GM12873 (cell line): ENCODE measurements at regions not wholly inside any gene's neighbourhood (a gene's known extent, or its start where the extent isn't known, plus 50 kb on each side); places are given as distances from the start of the nearest gene placed in this dataset.

Experiments used
- TF ChIP-seq, protein P1 (sequence below): IDR thresholded peaks from 2 replicates; pipeline ENCODE4 v1.5.1; 2012; ENCODE audit warnings: low read depth, mild to moderate bottlenecking, moderate library complexity, low read length, control low read depth; ENCODE audit not compliant: insufficient read depth; ENCODE audit errors: missing control alignments

DNA sequence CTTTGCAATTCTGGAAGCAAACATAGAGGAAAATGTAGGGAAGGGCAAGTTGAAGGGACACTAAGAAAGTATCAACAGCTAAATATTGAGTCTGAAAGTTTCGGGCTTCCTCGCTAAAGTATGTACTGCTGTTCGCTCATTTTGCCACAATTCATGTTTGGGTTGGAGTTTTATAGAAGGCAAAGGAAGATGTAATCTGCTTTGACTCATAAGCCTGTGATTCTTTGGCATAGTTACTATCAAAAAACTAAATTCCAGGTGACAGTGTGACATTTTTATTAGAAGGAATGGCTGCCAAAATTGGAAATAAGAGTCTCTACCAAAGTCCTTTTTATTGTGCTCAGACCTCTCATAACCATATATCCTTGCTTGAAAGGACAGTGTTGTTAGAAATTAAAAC lies 336.7 kb upstream of the ADGRL3 start:
- TF ChIP-seq, protein P1, sequence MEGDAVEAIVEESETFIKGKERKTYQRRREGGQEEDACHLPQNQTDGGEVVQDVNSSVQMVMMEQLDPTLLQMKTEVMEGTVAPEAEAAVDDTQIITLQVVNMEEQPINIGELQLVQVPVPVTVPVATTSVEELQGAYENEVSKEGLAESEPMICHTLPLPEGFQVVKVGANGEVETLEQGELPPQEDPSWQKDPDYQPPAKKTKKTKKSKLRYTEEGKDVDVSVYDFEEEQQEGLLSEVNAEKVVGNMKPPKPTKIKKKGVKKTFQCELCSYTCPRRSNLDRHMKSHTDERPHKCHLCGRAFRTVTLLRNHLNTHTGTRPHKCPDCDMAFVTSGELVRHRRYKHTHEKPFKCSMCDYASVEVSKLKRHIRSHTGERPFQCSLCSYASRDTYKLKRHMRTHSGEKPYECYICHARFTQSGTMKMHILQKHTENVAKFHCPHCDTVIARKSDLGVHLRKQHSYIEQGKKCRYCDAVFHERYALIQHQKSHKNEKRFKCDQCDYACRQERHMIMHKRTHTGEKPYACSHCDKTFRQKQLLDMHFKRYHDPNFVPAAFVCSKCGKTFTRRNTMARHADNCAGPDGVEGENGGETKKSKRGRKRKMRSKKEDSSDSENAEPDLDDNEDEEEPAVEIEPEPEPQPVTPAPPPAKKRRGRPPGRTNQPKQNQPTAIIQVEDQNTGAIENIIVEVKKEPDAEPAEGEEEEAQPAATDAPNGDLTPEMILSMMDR: no peak

- TF ChIP-seq, protein P1: no peak
Observed at GRCh38 chr4:60865273-60865672, 334.9 kb upstream of the ADGRL3 start.

DNA sequence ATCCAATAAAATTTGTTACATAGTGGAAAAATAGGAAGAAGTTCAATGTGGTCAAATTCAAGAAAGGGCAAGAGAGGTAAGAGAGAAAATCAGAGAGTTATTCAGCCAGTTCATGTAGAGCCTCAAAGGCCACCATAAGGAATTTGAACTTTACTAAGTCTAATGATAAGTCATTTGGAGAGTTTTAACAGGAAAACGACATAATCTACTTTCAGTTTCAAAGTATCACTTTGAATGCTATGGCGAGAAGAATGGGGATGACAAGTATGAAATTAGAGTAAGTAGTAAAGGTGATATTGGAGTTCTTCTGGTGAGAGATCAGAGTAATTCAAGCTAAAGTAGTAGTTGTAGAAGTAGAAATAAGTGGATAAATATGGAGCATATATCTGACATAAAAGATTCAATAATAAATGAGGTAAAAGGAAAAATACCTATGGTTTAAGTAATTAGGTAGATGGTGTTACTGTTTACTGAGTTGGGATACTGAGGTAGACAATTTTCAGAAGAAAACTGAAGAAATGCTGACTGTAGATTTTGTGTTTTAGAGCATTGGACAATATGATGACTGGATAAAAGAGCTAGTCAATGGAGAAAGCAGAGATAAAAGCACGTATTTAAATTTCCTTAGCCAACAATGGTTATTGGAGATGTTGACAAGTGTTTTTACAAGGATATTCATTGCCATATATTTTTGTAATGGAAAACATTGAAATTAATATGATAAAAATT lies 331.7 kb upstream of the ADGRL3 start:
- TF ChIP-seq, protein P1: no peak

DNA sequence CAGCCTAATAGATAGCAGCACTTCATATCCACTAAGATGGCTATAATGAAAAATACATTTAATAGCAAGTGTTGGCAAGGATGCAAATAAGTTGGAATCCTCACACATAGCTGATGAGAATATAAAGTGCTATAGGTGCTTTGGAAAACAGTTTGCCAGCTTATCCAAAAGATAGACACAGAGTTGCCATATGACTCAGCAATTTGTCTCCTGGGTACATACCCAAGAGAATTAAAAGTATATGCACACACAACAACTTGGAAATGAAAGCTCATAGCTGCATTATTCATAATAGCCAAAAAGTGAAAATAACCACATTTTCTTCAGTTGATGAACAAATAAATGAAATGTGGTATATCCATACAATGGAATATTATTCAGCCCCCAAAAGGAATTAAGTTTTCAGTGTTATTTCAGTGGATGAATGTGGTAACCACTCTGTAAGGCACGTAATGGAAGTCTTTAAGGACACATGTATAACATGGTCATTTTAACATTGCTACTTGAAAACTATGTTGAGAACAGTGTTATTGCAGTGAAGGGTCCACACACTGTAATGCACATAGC lies 320.9 kb upstream of the ADGRL3 start:
- TF ChIP-seq, protein P1: no peak

DNA sequence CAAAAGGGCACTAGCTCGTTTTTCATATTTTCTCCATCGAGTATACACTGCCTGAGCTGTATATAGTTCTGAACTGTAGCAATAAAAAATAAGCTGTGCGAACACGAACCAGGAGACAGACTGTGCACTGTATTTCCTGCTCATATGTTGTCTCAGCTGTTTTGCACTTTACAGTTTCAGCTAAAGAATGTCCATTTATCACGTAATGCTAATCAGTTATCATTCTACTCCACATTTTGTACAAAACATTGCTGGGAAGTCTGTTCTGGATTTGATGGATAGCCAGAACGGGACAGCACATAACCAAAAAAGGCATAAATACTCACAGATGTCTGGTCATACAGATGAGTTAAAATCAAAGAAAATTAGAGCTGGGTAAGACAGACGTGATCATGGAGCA lies 315.5 kb upstream of the ADGRL3 start:
- TF ChIP-seq, protein P1: no peak

DNA sequence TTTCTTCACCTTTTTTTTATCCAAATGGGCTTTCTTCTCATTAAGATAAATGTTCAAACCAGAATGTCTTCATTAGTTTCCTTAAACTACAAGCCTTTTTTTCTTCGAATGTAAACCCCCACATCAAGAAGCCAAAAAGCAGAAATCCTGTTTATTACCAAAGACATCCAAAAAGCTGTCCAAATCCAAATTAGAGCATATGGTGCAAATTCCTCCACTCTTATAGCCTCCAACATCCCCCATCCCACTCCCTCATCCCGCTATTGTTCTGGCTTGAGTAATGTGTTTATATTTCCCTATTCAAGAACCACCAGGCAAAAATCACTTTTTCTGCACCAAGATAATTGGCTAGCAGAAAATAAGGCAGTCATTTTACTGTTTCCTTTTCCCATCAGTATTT lies 315.1 kb upstream of the ADGRL3 start:
- TF ChIP-seq, protein P1: no peak

DNA sequence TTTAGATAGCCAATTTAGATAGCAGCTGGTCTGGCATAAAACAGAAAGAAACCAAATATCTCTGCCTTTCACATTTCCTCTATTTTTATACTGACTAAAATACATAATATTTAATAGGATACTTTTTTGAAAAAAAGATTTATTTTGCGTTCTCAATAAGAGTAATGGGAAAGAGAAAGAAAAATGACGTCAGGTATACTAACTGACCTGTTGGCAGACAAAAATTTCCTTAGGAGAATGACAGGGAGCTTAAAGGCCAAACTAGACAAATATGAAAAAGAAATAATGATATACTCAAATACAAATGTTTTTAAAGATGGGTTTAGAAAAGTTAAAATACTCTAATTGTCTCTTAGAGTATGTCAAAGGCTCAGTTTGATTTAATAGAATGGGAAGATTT lies 309.4 kb upstream of the ADGRL3 start:
- TF ChIP-seq, protein P1: no peak
